GM12878 (cell line): ENCODE measurements at regions not wholly inside any gene's neighbourhood (a gene's known extent, or its start where the extent isn't known, plus 50 kb on each side); places are given as distances from the start of the nearest gene placed in this dataset.
A peak's percentile ranks its signal among the peaks of the same experiment; 100 is the strongest.

Experiments used
- BHLHE40 ChIP-seq, 2 experiments: fragments of 450-650 bp in 1 of 2; IDR thresholded peaks; 2 replicates each; pipeline ENCODE4 v1.6.1; 2011 to 2017; ENCODE audit warnings: low read depth in 2 of 2, borderline replicate concordance in 1 of 2, improper control_type of control experiment in 1 of 2, low read length in 1 of 2, mild to moderate bottlenecking in 1 of 2
- CBX3 ChIP-seq: fragments of 200-600 bp; sonication (generic); IDR thresholded peaks from 2 replicates; pipeline ENCODE4 v1.6.1; 2016; ENCODE audit warnings: low read depth, borderline replicate concordance
- CTCF ChIP-seq, 3 experiments: IDR thresholded peaks in 2 of 3; conservative IDR thresholded peaks in 1 of 3; 2 replicates each; pipeline ENCODE4 v1.5.1; 2011; ENCODE audit warnings: low read depth in 3 of 3, low read length in 3 of 3, mild to moderate bottlenecking in 3 of 3, control low read depth in 2 of 3, moderate library complexity in 2 of 3, inconsistent platforms in 1 of 3, mixed read lengths in 1 of 3; ENCODE audit not compliant: control insufficient read depth in 2 of 3, insufficient read depth in 1 of 3; ENCODE audit errors: extremely low read depth in 1 of 3
- EGR1 ChIP-seq, 2 experiments: IDR thresholded peaks; 1 replicate in 1 of 2; 2 replicates in 1 of 2; pipeline ENCODE4 v1.6.1; 2011 to 2012; ENCODE audit warnings: low read depth in 2 of 2, low read length in 2 of 2, borderline replicate concordance in 1 of 2, mild to moderate bottlenecking in 1 of 2, moderate library complexity in 1 of 2
- FOS ChIP-seq: IDR thresholded peaks from 3 replicates; pipeline ENCODE4 v1.6.1; 2011; ENCODE audit warnings: borderline replicate concordance; ENCODE audit not compliant: insufficient read length; ENCODE audit errors: extremely low read depth
- KDM1A ChIP-seq: fragments of 200-600 bp; sonication (generic); IDR thresholded peaks from 2 replicates; pipeline ENCODE4 v1.6.1; 2016; ENCODE audit warnings: borderline replicate concordance
- KLF5 ChIP-seq: fragments of 450-650 bp; IDR thresholded peaks from 2 replicates; pipeline ENCODE4 v1.6.1; 2014; ENCODE audit warnings: mild to moderate bottlenecking; ENCODE audit not compliant: partially characterized antibody
- MAX ChIP-seq: IDR thresholded peaks from 2 replicates; pipeline ENCODE4 v1.6.1; 2012; ENCODE audit warnings: low read depth, low read length, improper control_type of control experiment
- NBN ChIP-seq: fragments of 450-650 bp; IDR thresholded peaks from 2 replicates; pipeline ENCODE4 v1.6.1; 2016
- NR2C1 ChIP-seq: fragments of 450-650 bp; IDR thresholded peaks from 2 replicates; pipeline ENCODE4 v1.6.1; 2017; ENCODE audit warnings: antibody characterized with exemption, mild to moderate bottlenecking, moderate library complexity
- RAD21 ChIP-seq: IDR thresholded peaks from 2 replicates; pipeline ENCODE4 v1.6.1; 2011; ENCODE audit warnings: mild to moderate bottlenecking, low read depth, low read length, moderate library complexity; ENCODE audit not compliant: insufficient read depth
- RBBP5 ChIP-seq: fragments of 200-600 bp; sonication (generic); conservative IDR thresholded peaks from 2 replicates; pipeline ENCODE4 v1.6.1; 2016
- SIN3A ChIP-seq: IDR thresholded peaks from 2 replicates; pipeline ENCODE4 v1.6.1; 2012; ENCODE audit warnings: low read depth, low read length, improper control_type of control experiment
- SRF ChIP-seq, 2 experiments: IDR thresholded peaks; 2 replicates each; pipeline ENCODE4 v1.6.1; 2011; ENCODE audit warnings: low read depth in 2 of 2, low read length in 2 of 2, mild to moderate bottlenecking in 1 of 2, moderate library complexity in 1 of 2
- SUPT20H ChIP-seq: IDR thresholded peaks from 2 replicates; pipeline ENCODE4 v1.6.1; 2011; ENCODE audit warnings: low read depth, mild to moderate bottlenecking, low read length, moderate library complexity, borderline replicate concordance; ENCODE audit not compliant: control insufficient read depth
- SUZ12 ChIP-seq: fragments of 200-600 bp; sonication (generic); IDR thresholded peaks from one replicate; pipeline ENCODE4 v1.6.1; 2018; ENCODE audit warnings: antibody characterized with exemption, mild to moderate bottlenecking; ENCODE audit not compliant: unreplicated experiment
- TAF1 ChIP-seq: IDR thresholded peaks from 2 replicates; pipeline ENCODE4 v1.6.1; 2011; ENCODE audit warnings: mild to moderate bottlenecking, low read depth, low read length, borderline replicate concordance
- TCF12 ChIP-seq: IDR thresholded peaks from 2 replicates; pipeline ENCODE4 v1.6.1; 2011; ENCODE audit warnings: low read depth, mild to moderate bottlenecking, low read length
- USF1 ChIP-seq: IDR thresholded peaks from 2 replicates; pipeline ENCODE4 v1.6.1; 2011; ENCODE audit warnings: borderline replicate concordance, low read depth, mild to moderate bottlenecking, moderate library complexity, mixed read lengths, low read length; ENCODE audit not compliant: insufficient read depth; ENCODE audit errors: extremely low read length
- YBX1 ChIP-seq: fragments of 450-650 bp; IDR thresholded peaks from 2 replicates; pipeline ENCODE4 v1.6.1; 2016; ENCODE audit warnings: antibody characterized with exemption
- ZZZ3 ChIP-seq: IDR thresholded peaks from 2 replicates; pipeline ENCODE4 v1.6.1; 2011; ENCODE audit warnings: low read depth; ENCODE audit not compliant: control insufficient read depth, insufficient read length
- TF ChIP-seq, protein P1 (sequence below): IDR thresholded peaks from 2 replicates; pipeline ENCODE4 v1.6.1; 2012; ENCODE audit warnings: low read length, inconsistent platforms
- TF ChIP-seq, protein P2 (sequence below): fragments of 450-650 bp; IDR thresholded peaks from 2 replicates; pipeline ENCODE4 v1.6.1; 2017; ENCODE audit warnings: mild to moderate bottlenecking, moderate library complexity

DNA sequence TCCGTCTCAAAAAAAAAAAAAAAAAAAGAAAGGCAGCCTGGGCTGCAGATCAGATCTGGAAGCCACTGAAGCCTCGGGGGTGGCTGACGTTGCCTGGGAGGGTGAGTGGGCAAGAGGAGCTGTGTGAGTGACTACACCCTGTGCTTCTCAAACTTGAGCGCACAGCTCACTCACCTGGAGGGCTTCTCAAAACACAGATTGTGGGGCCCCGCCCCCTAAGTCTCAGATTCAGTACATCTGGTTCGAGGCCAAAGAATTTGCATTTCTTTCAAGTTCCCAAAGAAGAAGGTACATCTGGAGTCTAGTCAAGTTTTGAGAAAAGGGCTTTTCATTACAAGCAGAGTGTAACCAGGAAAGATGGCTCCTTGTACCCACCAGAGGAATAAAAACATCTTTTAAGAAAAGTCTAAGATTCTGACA is 97.7 kb upstream of the CAB39 start (continued):
- TF ChIP-seq, protein P1, sequence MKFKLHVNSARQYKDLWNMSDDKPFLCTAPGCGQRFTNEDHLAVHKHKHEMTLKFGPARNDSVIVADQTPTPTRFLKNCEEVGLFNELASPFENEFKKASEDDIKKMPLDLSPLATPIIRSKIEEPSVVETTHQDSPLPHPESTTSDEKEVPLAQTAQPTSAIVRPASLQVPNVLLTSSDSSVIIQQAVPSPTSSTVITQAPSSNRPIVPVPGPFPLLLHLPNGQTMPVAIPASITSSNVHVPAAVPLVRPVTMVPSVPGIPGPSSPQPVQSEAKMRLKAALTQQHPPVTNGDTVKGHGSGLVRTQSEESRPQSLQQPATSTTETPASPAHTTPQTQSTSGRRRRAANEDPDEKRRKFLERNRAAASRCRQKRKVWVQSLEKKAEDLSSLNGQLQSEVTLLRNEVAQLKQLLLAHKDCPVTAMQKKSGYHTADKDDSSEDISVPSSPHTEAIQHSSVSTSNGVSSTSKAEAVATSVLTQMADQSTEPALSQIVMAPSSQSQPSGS, result no peak
- peak; percentile 44; the same call in 1 of the 2 replicates for TF ChIP-seq RAD21
- TF ChIP-seq SUZ12, result no peak
- TF ChIP-seq YBX1, result no peak
- TF ChIP-seq RBBP5, result no peak
- TF ChIP-seq SUPT20H, result no peak
- TF ChIP-seq EGR1 (IDR thresholded peaks at IDR 0.05; ENCODE audit: borderline replicate concordance in 1 of 2, low read depth in 2 of 2, low read length in 2 of 2), result peak in 1 of 2 experiments; percentile 73; a peak in 1 of 3 replicates
- TF ChIP-seq ZZZ3, result no peak
- peak; percentile 42; the same call in 1 of the 2 replicates for TF ChIP-seq NBN
- no peak for TF ChIP-seq FOS
- 0 out of 2 replicates have a peak, but pooled peaks have one; percentile 43 for TF ChIP-seq TAF1
- no peak for TF ChIP-seq SIN3A
- no peak for TF ChIP-seq KLF5
- TF ChIP-seq CBX3, result no peak
- peak; percentile 53; the same call in 1 of the 2 replicates for TF ChIP-seq TCF12
- no peak for TF ChIP-seq SRF (IDR thresholded peaks at IDR 0.05; ENCODE audit: low read depth in 2 of 2, low read length in 2 of 2)
- TF ChIP-seq, protein P2, sequence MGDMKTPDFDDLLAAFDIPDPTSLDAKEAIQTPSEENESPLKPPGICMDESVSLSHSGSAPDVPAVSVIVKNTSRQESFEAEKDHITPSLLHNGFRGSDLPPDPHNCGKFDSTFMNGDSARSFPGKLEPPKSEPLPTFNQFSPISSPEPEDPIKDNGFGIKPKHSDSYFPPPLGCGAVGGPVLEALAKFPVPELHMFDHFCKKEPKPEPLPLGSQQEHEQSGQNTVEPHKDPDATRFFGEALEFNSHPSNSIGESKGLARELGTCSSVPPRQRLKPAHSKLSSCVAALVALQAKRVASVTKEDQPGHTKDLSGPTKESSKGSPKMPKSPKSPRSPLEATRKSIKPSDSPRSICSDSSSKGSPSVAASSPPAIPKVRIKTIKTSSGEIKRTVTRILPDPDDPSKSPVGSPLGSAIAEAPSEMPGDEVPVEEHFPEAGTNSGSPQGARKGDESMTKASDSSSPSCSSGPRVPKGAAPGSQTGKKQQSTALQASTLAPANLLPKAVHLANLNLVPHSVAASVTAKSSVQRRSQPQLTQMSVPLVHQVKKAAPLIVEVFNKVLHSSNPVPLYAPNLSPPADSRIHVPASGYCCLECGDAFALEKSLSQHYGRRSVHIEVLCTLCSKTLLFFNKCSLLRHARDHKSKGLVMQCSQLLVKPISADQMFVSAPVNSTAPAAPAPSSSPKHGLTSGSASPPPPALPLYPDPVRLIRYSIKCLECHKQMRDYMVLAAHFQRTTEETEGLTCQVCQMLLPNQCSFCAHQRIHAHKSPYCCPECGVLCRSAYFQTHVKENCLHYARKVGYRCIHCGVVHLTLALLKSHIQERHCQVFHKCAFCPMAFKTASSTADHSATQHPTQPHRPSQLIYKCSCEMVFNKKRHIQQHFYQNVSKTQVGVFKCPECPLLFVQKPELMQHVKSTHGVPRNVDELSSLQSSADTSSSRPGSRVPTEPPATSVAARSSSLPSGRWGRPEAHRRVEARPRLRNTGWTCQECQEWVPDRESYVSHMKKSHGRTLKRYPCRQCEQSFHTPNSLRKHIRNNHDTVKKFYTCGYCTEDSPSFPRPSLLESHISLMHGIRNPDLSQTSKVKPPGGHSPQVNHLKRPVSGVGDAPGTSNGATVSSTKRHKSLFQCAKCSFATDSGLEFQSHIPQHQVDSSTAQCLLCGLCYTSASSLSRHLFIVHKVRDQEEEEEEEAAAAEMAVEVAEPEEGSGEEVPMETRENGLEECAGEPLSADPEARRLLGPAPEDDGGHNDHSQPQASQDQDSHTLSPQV, result no peak
- no peak for TF ChIP-seq NR2C1
- TF ChIP-seq MAX, result no peak
- TF ChIP-seq KDM1A, result no peak
- no peak; a peak in 1 of 4 replicates for TF ChIP-seq BHLHE40 (IDR thresholded peaks at IDR 0.05; ENCODE audit: borderline replicate concordance in 1 of 2, low read depth in 2 of 2, low read length in 1 of 2)
- TF ChIP-seq CTCF (IDR thresholded peaks at IDR 0.05 in 2 of 3, conservative IDR thresholded peaks at IDR 0.05 in 1 of 3; ENCODE audit: control insufficient read depth in 2 of 3, extremely low read depth in 1 of 3, insufficient read depth in 1 of 3, low read depth in 3 of 3, low read length in 3 of 3), result peak in 1 of 3 experiments; percentile 13; a peak in 1 of 6 replicates
- TF ChIP-seq USF1, result no peak
